Right ventricle myocardium inferior (tissue), 1 donor: ENCODE measurements at regions not wholly inside any gene's neighbourhood (a gene's known extent, or its start where the extent isn't known, plus 50 kb on each side); places are given as distances from the start of the nearest gene placed in this dataset.

Source experiments
- ATAC-seq: fragments of 200-7000 bp; cut with Tn5 transposase; one replicate; pipeline ENCODE4 v1.9.1; 2020; ENCODE audit warnings: mild to moderate bottlenecking, moderate library complexity
- DNase-seq: peaks from one replicate; pipeline ENCODE4 v3.0.0; 2021; ENCODE audit errors: missing footprints
- intact Hi-C: fragments of 100-400 bp; cut with DNase I; formaldehyde crosslinking; loops from one replicate; pipeline ENCODE4 v1.11.0; 2022
- donor health status: DM: no; HTN: yes; CAD: no; lungs with severe emphysema.

- ATAC-seq (no peak), DNase-seq (no peak)
- intact Hi-C loops = no loop called here
These were observed 86.8 kb upstream of the HAAO start for GRCh38 chr2:42879121-42879705.

- DNase-seq (no peak), ATAC-seq (no peak)
- intact Hi-C loops = no loop called here
These were observed 86.2 kb upstream of the HAAO start for GRCh38 chr2:42878581-42878980.

GRCh38 chr2:42877936-42878335, 85.6 kb upstream of the HAAO start:
- intact Hi-C loops = no loop called here
- ATAC-seq (no peak), DNase-seq (no peak)

GRCh38 chr2:42877511-42877910, 85.1 kb upstream of the HAAO start:
- DNase-seq (no peak), ATAC-seq (no peak)
- intact Hi-C loops = no loop called here

- DNase-seq = no peak
- intact Hi-C loops = no loop called here
- no peak for ATAC-seq
These were observed 84.0 kb upstream of the HAAO start for GRCh38 chr2:42876326-42876751.

GRCh38 chr2:42875880-42876279, 83.5 kb upstream of the HAAO start:
- no peak for DNase-seq
- intact Hi-C loops = no loop called here
- no peak for ATAC-seq

- intact Hi-C loops = no loop called here
- DNase-seq (peak; percentile 87), ATAC-seq (peak; percentile 85)
These were observed 82.8 kb upstream of the HAAO start for GRCh38 chr2:42874949-42875801.

- no peak for DNase-seq
- peak; percentile 55 for ATAC-seq
- intact Hi-C loops = no loop called here
These were observed 80.3 kb upstream of the HAAO start for GRCh38 chr2:42872721-42873120.

- intact Hi-C loops = no loop called here
- ATAC-seq = no peak
- no peak for DNase-seq
These were observed 79.0 kb upstream of the HAAO start for GRCh38 chr2:42871372-42871771.

- DNase-seq (no peak), ATAC-seq (no peak)
- intact Hi-C loops = no loop called here
These were observed 76.5 kb upstream of the HAAO start for GRCh38 chr2:42868874-42869273.

GRCh38 chr2:42868096-42868495, 75.7 kb upstream of the HAAO start:
- no peak for DNase-seq
- intact Hi-C loops = no loop called here
- no peak for ATAC-seq

GRCh38 chr2:42867093-42868065, 75.0 kb upstream of the HAAO start:
- intact Hi-C loops = no loop called here
- ATAC-seq (peak; percentile 26), DNase-seq (no peak)

- DNase-seq (no peak), ATAC-seq (peak; percentile 84)
- intact Hi-C loops = no loop called here
These were observed 73.8 kb upstream of the HAAO start for GRCh38 chr2:42865884-42866881.

GRCh38 chr2:42864641-42865280, 72.4 kb upstream of the HAAO start:
- intact Hi-C loops = no loop called here
- DNase-seq (no peak), ATAC-seq (no peak)

- ATAC-seq (no peak), DNase-seq (no peak)
- intact Hi-C loops = no loop called here
These were observed 71.8 kb upstream of the HAAO start for GRCh38 chr2:42864222-42864621.

- ATAC-seq (no peak), DNase-seq (no peak)
- intact Hi-C loops = no loop called here
These were observed 71.4 kb upstream of the HAAO start for GRCh38 chr2:42863751-42864150.

GRCh38 chr2:42863320-42863719, 70.9 kb upstream of the HAAO start:
- ATAC-seq (no peak), DNase-seq (no peak)
- intact Hi-C loops = no loop called here

GRCh38 chr2:42862669-42863185, 70.3 kb upstream of the HAAO start:
- no peak for ATAC-seq
- intact Hi-C loops = no loop called here
- DNase-seq = no peak
